HepG2 (cell line): ENCODE measurements at regions not wholly inside any gene's neighbourhood (a gene's known extent, or its start where the extent isn't known, plus 50 kb on each side); places are given as distances from the start of the nearest gene placed in this dataset.

ENCODE experiments used
- ATAC-seq: fragments of 200-7000 bp; cut with Tn5 transposase; 3 replicates; pipeline ENCODE4 v1.9.1; 2020; ENCODE audit warnings: mild to moderate bottlenecking, moderate library complexity
- BruUV-seq: library from RNA; stranded (reverse); fragments of 400-500 nt; replicated peaks from 2 replicates; lab custom pipeline; 2021; lab: Mats Ljungman, UMichigan
- CTCF ChIA-PET: fragments of 300-600 bp; formaldehyde crosslinking; extraction: SDS; loops from one replicate; lab custom pipeline; 2021; ENCODE audit warnings: low total read pairs, inconsistent platforms, low intra/inter-chr PET ratio; lab: Yijun Ruan, JAX
- POLR2A ChIA-PET: fragments of 350-600 bp; sonication (Branson Sonifier 250); formaldehyde crosslinking; loops from one replicate; lab custom pipeline; 2020; ENCODE audit warnings: antibody characterized with exemption, inconsistent platforms; lab: Yijun Ruan, JAX
- DNase-seq: peaks from one replicate; pipeline ENCODE4 v3.0.0-alpha.2; 2015; ENCODE audit warnings: low spot score
- FAIRE-seq: peaks from 3 replicates; lab custom pipeline; 2011; peaks lifted over from hg19 to GRCh38; lab: Jason Lieb, UNC
- H2AFZ ChIP-seq: one replicate; pipeline ENCODE4 v1.6.1; 2011; ENCODE audit warnings: low read length, inconsistent platforms
- H3K27ac ChIP-seq: fragments of 300-600 bp; 3 replicates; pipeline ENCODE4 v1.8.0; 2011; ENCODE audit warnings: mixed run types, mild to moderate bottlenecking, mixed read lengths, low read length, inconsistent platforms; ENCODE audit not compliant: insufficient read depth; ENCODE audit errors: extremely low read length
- H3K27me3 ChIP-seq, 2 experiments: fragments of 200-600 bp in 1 of 2; 2 replicates in 1 of 2; 3 replicates in 1 of 2; pipeline versions ENCODE4 v1.6.0 to v1.8.0; 2011; ENCODE audit warnings: low read length in 2 of 2, mild to moderate bottlenecking in 2 of 2, moderate library complexity in 2 of 2, inconsistent platforms in 1 of 2; ENCODE audit not compliant: insufficient read depth in 2 of 2, control insufficient read depth in 1 of 2
- H3K36me3 ChIP-seq, 2 experiments: fragments of 200-600 bp in 1 of 2; replicated peaks in 1 of 2; 2 replicates in 1 of 2; 3 replicates in 1 of 2; pipeline versions ENCODE4 v1.5.1 to v1.8.0; 2011; ENCODE audit warnings: low read length in 2 of 2, inconsistent platforms in 1 of 2; ENCODE audit not compliant: insufficient read depth in 2 of 2, control insufficient read depth in 1 of 2
- H3K4me1 ChIP-seq: 2 replicates; pipeline ENCODE4 v1.5.1; 2012; ENCODE audit warnings: low read length, inconsistent platforms; ENCODE audit not compliant: insufficient read depth
- H3K4me2 ChIP-seq: 2 replicates; pipeline ENCODE4 v1.6.0; 2011; ENCODE audit warnings: low read depth, low read length, inconsistent platforms
- H3K4me3 ChIP-seq, 3 experiments: fragments of 200-600 bp in 1 of 3; sonication (generic), shearing (Covaris generic) in 1 of 3; replicated peaks in 1 of 3; 2 replicates each; pipeline ENCODE4 v1.5.1; 2011 to 2016; ENCODE audit warnings: low read length in 3 of 3, inconsistent platforms in 2 of 3, low read depth in 2 of 3, mild to moderate bottlenecking in 2 of 3, control low read depth in 1 of 3, mixed read lengths in 1 of 3; ENCODE audit not compliant: insufficient read depth in 1 of 3
- H3K79me2 ChIP-seq: one replicate; pipeline ENCODE4 v1.6.1; 2011; ENCODE audit warnings: low read length, inconsistent platforms; ENCODE audit not compliant: insufficient read depth
- H3K9ac ChIP-seq: 2 replicates; pipeline ENCODE4 v1.6.0; 2011; ENCODE audit warnings: mild to moderate bottlenecking, low read depth, low read length, inconsistent platforms; ENCODE audit not compliant: insufficient read depth
- H3K9me3 ChIP-seq: 2 replicates; pipeline ENCODE4 v1.5.1; 2012; ENCODE audit warnings: mild to moderate bottlenecking, low read length
- H4K20me1 ChIP-seq: 2 replicates; pipeline ENCODE4 v1.6.0; 2011; ENCODE audit warnings: inconsistent platforms, mild to moderate bottlenecking, low read length, moderate library complexity; ENCODE audit not compliant: insufficient read depth
- KAT8 ChIP-seq: IDR thresholded peaks from 2 replicates; pipeline ENCODE4 v1.6.1; 2016; ENCODE audit warnings: missing genetic modification reagents, missing compliant biosample characterization
- KLF15 ChIP-seq: sonication (generic); formaldehyde crosslinking; IDR thresholded peaks from 2 replicates; pipeline ENCODE4 v1.8.1; 2023; ENCODE audit warnings: borderline replicate concordance, mild to moderate bottlenecking, inconsistent platforms, missing genetic modification reagents, mixed read lengths
- MED8 ChIP-seq: sonication (generic); formaldehyde crosslinking; IDR thresholded peaks from 2 replicates; pipeline ENCODE4 v1.8.1; 2023; ENCODE audit warnings: mild to moderate bottlenecking, missing genetic modification reagents; ENCODE audit not compliant: insufficient replicate concordance
- MEIS2 ChIP-seq: sonication (generic); formaldehyde crosslinking; IDR thresholded peaks from 2 replicates; pipeline ENCODE4 v1.9.0; 2021; ENCODE audit warnings: mild to moderate bottlenecking, missing genetic modification reagents
- NR2F6 ChIP-seq, 2 experiments: IDR thresholded peaks; 2 replicates each; pipeline ENCODE4 v1.6.1; 2016; ENCODE audit warnings: antibody characterized with exemption in 1 of 2, mild to moderate bottlenecking in 1 of 2
- PHF21A ChIP-seq: sonication (generic); formaldehyde crosslinking; IDR thresholded peaks from 2 replicates; pipeline ENCODE4 v1.5.0; 2020; ENCODE audit warnings: mild to moderate bottlenecking, missing genetic modification reagents
- RBAK ChIP-seq: sonication (generic); formaldehyde crosslinking; IDR thresholded peaks from 2 replicates; pipeline ENCODE4 v1.5.1; 2020; ENCODE audit warnings: mild to moderate bottlenecking, missing genetic modification reagents
- SALL2 ChIP-seq: sonication (generic); formaldehyde crosslinking; IDR thresholded peaks from 2 replicates; pipeline ENCODE4 v1.8.1; 2023; ENCODE audit warnings: mild to moderate bottlenecking, missing genetic modification reagents, inconsistent platforms
- SP5 ChIP-seq: IDR thresholded peaks from 2 replicates; pipeline ENCODE4 v1.6.1; 2016; ENCODE audit warnings: low read depth, borderline replicate concordance
- TAF1 ChIP-seq: sonication (generic); formaldehyde crosslinking; IDR thresholded peaks from 2 replicates; pipeline ENCODE4 v1.4.0; 2020; ENCODE audit warnings: missing genetic modification reagents
- ZNF17 ChIP-seq: sonication (generic); formaldehyde crosslinking; IDR thresholded peaks from 2 replicates; pipeline ENCODE4 v1.5.0; 2020; ENCODE audit warnings: mild to moderate bottlenecking, missing genetic modification reagents
- ZNF251 ChIP-seq: sonication (generic); formaldehyde crosslinking; IDR thresholded peaks from 2 replicates; pipeline ENCODE4 v1.9.0; 2021; ENCODE audit warnings: mild to moderate bottlenecking, missing genetic modification reagents
- ZNF253 ChIP-seq: sonication (generic); formaldehyde crosslinking; IDR thresholded peaks from 2 replicates; pipeline ENCODE4 v1.8.0; 2022; ENCODE audit warnings: mild to moderate bottlenecking, missing genetic modification reagents, borderline replicate concordance
- ZNF563 ChIP-seq: sonication (generic); formaldehyde crosslinking; IDR thresholded peaks from 2 replicates; pipeline ENCODE4 v1.8.0; 2022; ENCODE audit warnings: mild to moderate bottlenecking, moderate library complexity, missing genetic modification reagents
- ZNF619 ChIP-seq: sonication (generic); formaldehyde crosslinking; IDR thresholded peaks from 2 replicates; pipeline ENCODE4 v1.4.0; 2020; ENCODE audit warnings: mild to moderate bottlenecking, missing genetic modification reagents
- ZNF691 ChIP-seq: sonication (generic); formaldehyde crosslinking; IDR thresholded peaks from 2 replicates; pipeline ENCODE4 v1.4.0; 2020; ENCODE audit warnings: missing genetic modification reagents, low read depth, mild to moderate bottlenecking, borderline replicate concordance
- ZNF790 ChIP-seq: sonication (generic); formaldehyde crosslinking; IDR thresholded peaks from 2 replicates; pipeline ENCODE4 v1.8.0; 2022; ENCODE audit warnings: missing genetic modification reagents, mild to moderate bottlenecking, borderline replicate concordance
- ZNF841 ChIP-seq: sonication (generic); formaldehyde crosslinking; IDR thresholded peaks from 2 replicates; pipeline ENCODE4 v1.8.1; 2023; ENCODE audit warnings: missing genetic modification reagents, borderline replicate concordance
- WGBS: methylation state at CpG from one replicate; pipeline ENCODE4 v1.1.6; 2017; ENCODE audit warnings: low lambda C conversion rate; 5-methylcytosine and 5-hydroxymethylcytosine counted together
- in situ Hi-C: cut with HindIII; loops from 2 replicates; pipeline ENCODE4 v1.10.0; 2017; ENCODE audit warnings: low pct_unique_long_range_greater_than_20kb; ENCODE audit not compliant: extremely low pct_ligation_motif_present
- intact Hi-C: fragments of 100-400 bp; cut with micrococcal nuclease; formaldehyde crosslinking; loops from one replicate; pipeline ENCODE4 v1.10.0; 2022; ENCODE audit not compliant: unreplicated experiment
- TF ChIP-seq, protein P1 (sequence below): sonication (generic); formaldehyde crosslinking; IDR thresholded peaks from 2 replicates; pipeline ENCODE4 v1.5.1; 2020; ENCODE audit warnings: missing genetic modification reagents, mild to moderate bottlenecking, borderline replicate concordance
- TF ChIP-seq, protein P2 (sequence below): sonication (generic); formaldehyde crosslinking; IDR thresholded peaks from 2 replicates; pipeline ENCODE4 v1.8.0; 2022; ENCODE audit warnings: low read depth, missing genetic modification reagents

DNA sequence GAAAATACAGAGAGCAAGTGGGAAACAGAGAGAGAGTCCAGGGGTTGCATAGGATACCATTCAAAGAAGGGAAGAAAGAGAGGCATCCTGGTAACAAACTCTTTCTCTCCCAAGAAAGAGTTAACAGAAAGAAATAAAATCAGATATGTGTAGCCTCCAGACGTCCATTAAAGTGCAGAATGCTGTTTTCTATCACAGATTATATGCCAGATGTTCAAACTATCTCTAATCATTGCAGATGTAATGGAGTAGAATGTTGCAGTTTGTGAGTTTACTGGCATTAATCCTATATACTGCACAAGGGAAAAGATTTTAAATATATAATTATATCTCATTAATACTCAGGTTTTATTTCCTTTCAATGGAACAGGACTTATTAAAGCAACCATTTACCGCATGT lies 369.4 kb downstream of the ZNF536 start:
- ATAC-seq: no peak
- BruUV-seq: no TSS peak
- Histone ChIP-seq H3K4me3 (no peak overlapping the region), H3K36me3 (no peaks in the 10 kb centered on the region), H3K27ac (no peak overlapping the region), H3K27me3 (no peaks in the 10 kb centered on the region; a peak in 1 of 5 replicates), H4K20me1 (no peaks in the 10 kb centered on the region), H3K4me1 (no peaks in the 10 kb centered on the region), H3K9me3 (no peaks in the 10 kb centered on the region), H3K79me2 (no peaks in the 10 kb centered on the region), H2AFZ (no peak overlapping the region), H3K9ac (no peak overlapping the region), H3K4me2 (no peak overlapping the region)
- no peak for DNase-seq
- CTCF ChIA-PET: no interaction called here
- TF ChIP-seq KAT8 (CRISPR knock-in tag): no peak
- no peak for TF ChIP-seq ZNF619 (CRISPR knock-in tag)
- TF ChIP-seq ZNF691: no peak
- TF ChIP-seq ZNF17: no peak
- TF ChIP-seq SALL2 (CRISPR knock-in tag): no peak
- TF ChIP-seq MEIS2 (CRISPR knock-in tag): no peak
- TF ChIP-seq RBAK (CRISPR knock-in tag): no peak
- TF ChIP-seq, protein P1, sequence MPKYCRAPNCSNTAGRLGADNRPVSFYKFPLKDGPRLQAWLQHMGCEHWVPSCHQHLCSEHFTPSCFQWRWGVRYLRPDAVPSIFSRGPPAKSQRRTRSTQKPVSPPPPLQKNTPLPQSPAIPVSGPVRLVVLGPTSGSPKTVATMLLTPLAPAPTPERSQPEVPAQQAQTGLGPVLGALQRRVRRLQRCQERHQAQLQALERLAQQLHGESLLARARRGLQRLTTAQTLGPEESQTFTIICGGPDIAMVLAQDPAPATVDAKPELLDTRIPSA (CRISPR knock-in tag): no peak
- TF ChIP-seq ZNF841 (CRISPR knock-in tag): no peak
- TF ChIP-seq, protein P2, sequence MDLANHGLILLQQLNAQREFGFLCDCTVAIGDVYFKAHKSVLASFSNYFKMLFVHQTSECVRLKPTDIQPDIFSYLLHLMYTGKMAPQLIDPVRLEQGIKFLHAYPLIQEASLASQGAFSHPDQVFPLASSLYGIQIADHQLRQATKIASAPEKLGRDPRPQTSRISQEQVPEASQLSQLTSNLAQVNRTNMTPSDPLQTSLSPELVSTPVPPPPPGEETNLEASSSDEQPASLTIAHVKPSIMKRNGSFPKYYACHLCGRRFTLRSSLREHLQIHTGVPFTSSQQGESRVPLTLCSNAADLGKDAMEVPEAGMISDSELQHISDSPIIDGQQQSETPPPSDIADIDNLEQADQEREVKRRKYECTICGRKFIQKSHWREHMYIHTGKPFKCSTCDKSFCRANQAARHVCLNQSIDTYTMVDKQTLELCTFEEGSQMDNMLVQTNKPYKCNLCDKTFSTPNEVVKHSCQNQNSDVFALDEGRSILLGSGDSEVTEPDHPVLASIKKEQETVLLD (CRISPR knock-in tag): no peak
- no peak for TF ChIP-seq ZNF253
- TF ChIP-seq MED8 (CRISPR knock-in tag): no peak
- TF ChIP-seq SP5 (CRISPR knock-in tag): no peak
- no peak for TF ChIP-seq NR2F6 (IDR thresholded peaks at IDR 0.05)
- TF ChIP-seq NR2F6 (CRISPR knock-in tag; IDR thresholded peaks at IDR 0.05): no peak
- TF ChIP-seq ZNF790 (CRISPR knock-in tag): no peak
- no peak for TF ChIP-seq KLF15
- no peak for TF ChIP-seq PHF21A
- no peak for TF ChIP-seq ZNF563 (CRISPR knock-in tag)
- no peak for TF ChIP-seq ZNF251 (CRISPR knock-in tag)
- no peak for TF ChIP-seq TAF1
- intact Hi-C loops (no loop called here), in situ Hi-C loops (no loop called here)
- FAIRE-seq: no peak
- 19% methylated on average over 2 of the region's 2 CpGs for WGBS
- POLR2A ChIA-PET: no interaction called here
